ENCODE measurements at regions not wholly inside any gene's neighbourhood (a gene's known extent, or its start where the extent isn't known, plus 50 kb on each side); places are given as distances from the start of the nearest gene placed in this dataset.
A peak's percentile ranks its signal among the peaks of the same experiment; 100 is the strongest.

DNA sequence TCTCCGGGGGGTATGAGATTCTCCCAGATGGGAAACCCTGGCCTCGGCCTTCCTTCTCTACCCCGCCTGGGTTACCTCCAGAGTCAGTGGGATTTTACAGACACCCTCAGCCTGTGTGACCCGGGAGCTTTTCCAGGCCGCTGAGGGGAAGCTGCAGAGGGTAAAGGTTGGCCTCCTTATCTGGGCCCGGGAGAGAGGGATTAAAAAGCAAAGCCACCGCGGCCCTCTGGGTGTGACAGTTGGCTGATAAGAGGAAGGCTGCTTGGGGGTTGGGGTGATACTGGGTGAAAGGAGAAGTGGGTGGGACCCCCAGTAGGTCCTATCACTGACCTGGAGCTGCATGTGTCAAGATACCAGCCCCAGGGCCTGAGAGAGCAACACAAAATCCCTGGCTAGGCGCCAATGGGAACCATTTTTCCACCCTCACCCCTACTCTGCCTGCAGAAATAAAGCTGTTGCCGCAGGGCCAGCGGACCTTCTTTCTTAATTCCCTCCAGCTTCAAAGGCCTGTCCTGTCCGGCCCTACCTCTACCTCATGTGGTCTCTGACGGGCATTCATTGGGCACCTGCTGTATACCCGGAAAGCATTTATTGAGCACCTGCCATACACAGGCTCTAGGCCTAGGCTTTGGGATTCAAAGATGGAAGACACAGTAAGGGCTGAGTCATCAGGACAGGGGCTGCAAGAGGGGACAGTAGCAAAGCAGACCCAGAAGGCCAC is 77.6 kb upstream of the GSE1 start (continued):
- peak; percentile 83 for TF ChIP-seq SOX13 (IDR thresholded peaks at IDR 0.05)
- TF ChIP-seq SOX13 (CRISPR knock-in tag; conservative IDR thresholded peaks at IDR 0.05 in 1 of 2, IDR thresholded peaks at IDR 0.05 in 1 of 2) = peak in 1 of 2 experiments; percentile 92; a peak in 2 of 4 replicates
- TF ChIP-seq DNMT3B (CRISPR knock-in tag; conservative IDR thresholded peaks at IDR 0.05) = no peak
- TF ChIP-seq, protein P1, sequence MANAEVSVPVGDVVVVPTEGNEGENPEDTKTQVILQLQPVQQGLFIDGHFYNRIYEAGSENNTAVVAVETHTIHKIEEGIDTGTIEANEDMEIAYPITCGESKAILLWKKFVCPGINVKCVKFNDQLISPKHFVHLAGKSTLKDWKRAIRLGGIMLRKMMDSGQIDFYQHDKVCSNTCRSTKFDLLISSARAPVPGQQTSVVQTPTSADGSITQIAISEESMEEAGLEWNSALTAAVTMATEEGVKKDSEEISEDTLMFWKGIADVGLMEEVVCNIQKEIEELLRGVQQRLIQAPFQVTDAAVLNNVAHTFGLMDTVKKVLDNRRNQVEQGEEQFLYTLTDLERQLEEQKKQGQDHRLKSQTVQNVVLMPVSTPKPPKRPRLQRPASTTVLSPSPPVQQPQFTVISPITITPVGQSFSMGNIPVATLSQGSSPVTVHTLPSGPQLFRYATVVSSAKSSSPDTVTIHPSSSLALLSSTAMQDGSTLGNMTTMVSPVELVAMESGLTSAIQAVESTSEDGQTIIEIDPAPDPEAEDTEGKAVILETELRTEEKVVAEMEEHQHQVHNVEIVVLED (CRISPR knock-in tag; IDR thresholded peaks at IDR 0.05; ENCODE audit: borderline replicate concordance) = peak; percentile 80; the same call in 1 of the 2 replicates
- no peak; the same call in 1 of the 2 replicates for TF ChIP-seq KAT8 (CRISPR knock-in tag; IDR thresholded peaks at IDR 0.05)
- TF ChIP-seq NCOA2 (CRISPR knock-in tag; IDR thresholded peaks at IDR 0.05) = peak; percentile 97
- peak; percentile 74; the same call in 1 of the 2 replicates for TF ChIP-seq ZNF83 (CRISPR knock-in tag; IDR thresholded peaks at IDR 0.05; ENCODE audit: borderline replicate concordance)
- no peak for TF ChIP-seq ZNF839 (CRISPR knock-in tag; IDR thresholded peaks at IDR 0.05; ENCODE audit: borderline replicate concordance)
- TF ChIP-seq ZNF484 (CRISPR knock-in tag; IDR thresholded peaks at IDR 0.05; ENCODE audit: borderline replicate concordance, low read depth) = no peak
- no peak for TF ChIP-seq RAD21 (CRISPR knock-in tag; IDR thresholded peaks at IDR 0.05)
- peak; percentile 20 for TF ChIP-seq TBL1XR1 (IDR thresholded peaks at IDR 0.05; ENCODE audit: borderline replicate concordance, low read length, partially characterized antibody)
- no peak for TF ChIP-seq ZNF569 (CRISPR knock-in tag; IDR thresholded peaks at IDR 0.05; ENCODE audit: borderline replicate concordance)
- peak; percentile 76 for TF ChIP-seq CBX1 (IDR thresholded peaks at IDR 0.05; ENCODE audit: low read depth)
- TF ChIP-seq HOXA7 (CRISPR knock-in tag; IDR thresholded peaks at IDR 0.05) = no peak
- no peak for TF ChIP-seq ZFP37 (CRISPR knock-in tag; IDR thresholded peaks at IDR 0.05; ENCODE audit: borderline replicate concordance)
- no peak; the same call in 1 of the 2 replicates for TF ChIP-seq ZFP41 (CRISPR knock-in tag; IDR thresholded peaks at IDR 0.05; ENCODE audit: borderline replicate concordance)
- TF ChIP-seq ZNF136 (CRISPR knock-in tag; IDR thresholded peaks at IDR 0.05; ENCODE audit: low read depth) = peak; percentile 30; the same call in 1 of the 2 replicates
- TF ChIP-seq ZNF510 (CRISPR knock-in tag; IDR thresholded peaks at IDR 0.05; ENCODE audit: low read depth) = peak; percentile 85; the same call in 1 of the 2 replicates
- TF ChIP-seq ZNF260 (CRISPR knock-in tag; IDR thresholded peaks at IDR 0.05; ENCODE audit: borderline replicate concordance, low read depth) = no peak
- TF ChIP-seq CHD4 (IDR thresholded peaks at IDR 0.05; ENCODE audit: borderline replicate concordance, low read length) = peak; percentile 99
- peak; percentile 59; the same call in 1 of the 2 replicates for TF ChIP-seq ZNF678 (CRISPR knock-in tag; IDR thresholded peaks at IDR 0.05)
- peak; percentile 91 for TF ChIP-seq ZNF430 (CRISPR knock-in tag; IDR thresholded peaks at IDR 0.05)
- TF ChIP-seq ZNF20 (CRISPR knock-in tag; IDR thresholded peaks at IDR 0.05) = no peak
- peak; percentile 100 for TF ChIP-seq TBX2 (CRISPR knock-in tag; IDR thresholded peaks at IDR 0.05; ENCODE audit: borderline replicate concordance)
- no peak for TF ChIP-seq EEA1 (CRISPR knock-in tag; IDR thresholded peaks at IDR 0.05; ENCODE audit: borderline replicate concordance)
- no peak for TF ChIP-seq GLI4 (CRISPR knock-in tag; IDR thresholded peaks at IDR 0.05; ENCODE audit: borderline replicate concordance)
- peak; percentile 32 for TF ChIP-seq STAG1 (CRISPR knock-in tag; IDR thresholded peaks at IDR 0.05)
- TF ChIP-seq MIER3 (CRISPR knock-in tag; IDR thresholded peaks at IDR 0.05; ENCODE audit: borderline replicate concordance) = peak; percentile 69; the same call in 1 of the 2 replicates
- peak; percentile 22; the same call in 1 of the 2 replicates for TF ChIP-seq BRCA1 (CRISPR knock-in tag; IDR thresholded peaks at IDR 0.05)
- peak; percentile 80; the same call in 1 of the 2 replicates for TF ChIP-seq ZNF788 (CRISPR knock-in tag; IDR thresholded peaks at IDR 0.05; ENCODE audit: borderline replicate concordance)
- TF ChIP-seq MAFG (CRISPR knock-in tag; IDR thresholded peaks at IDR 0.05) = no peak
